Neural cell (in vitro differentiated cells): ENCODE measurements at regions not wholly inside any gene's neighbourhood (a gene's known extent, or its start where the extent isn't known, plus 50 kb on each side); places are given as distances from the start of the nearest gene placed in this dataset.

Experiments
- MXI1 ChIP-seq: fragments of 450-650 bp; conservative IDR thresholded peaks from 2 replicates; pipeline ENCODE4 v1.6.1; 2014; ENCODE audit warnings: antibody characterized with exemption, mild to moderate bottlenecking; ENCODE audit not compliant: poor library complexity, severe bottlenecking
- POLR2AphosphoS5 ChIP-seq: IDR thresholded peaks from 2 replicates; pipeline ENCODE4 v1.6.1; 2012
- TF ChIP-seq, protein P1 (sequence below): fragments of 450-650 bp; IDR thresholded peaks from 2 replicates; pipeline ENCODE4 v1.5.1; 2014; ENCODE audit warnings: antibody characterized with exemption, mild to moderate bottlenecking, moderate library complexity; ENCODE audit not compliant: poor library complexity, severe bottlenecking

DNA sequence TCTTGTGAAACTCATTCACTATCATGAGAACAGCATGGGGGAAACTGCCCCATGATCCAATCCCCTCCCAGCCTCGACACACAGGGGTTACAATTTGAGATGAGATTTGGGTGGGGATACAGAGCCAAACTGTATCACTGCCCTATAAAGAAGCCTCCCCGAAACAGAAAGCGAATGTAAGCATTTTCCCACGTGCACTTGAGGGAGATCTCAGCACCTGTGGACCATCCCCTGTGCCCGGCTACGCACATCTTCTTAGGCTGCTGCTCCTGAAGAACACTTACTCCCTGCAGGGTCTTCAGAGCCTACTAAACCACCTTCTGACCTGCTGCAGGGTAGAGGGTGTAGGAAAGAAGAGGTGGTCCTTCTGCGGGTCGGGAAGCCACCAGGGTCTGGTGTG lies 410.2 kb upstream of the IRX2 start:
- TF ChIP-seq, protein P1, sequence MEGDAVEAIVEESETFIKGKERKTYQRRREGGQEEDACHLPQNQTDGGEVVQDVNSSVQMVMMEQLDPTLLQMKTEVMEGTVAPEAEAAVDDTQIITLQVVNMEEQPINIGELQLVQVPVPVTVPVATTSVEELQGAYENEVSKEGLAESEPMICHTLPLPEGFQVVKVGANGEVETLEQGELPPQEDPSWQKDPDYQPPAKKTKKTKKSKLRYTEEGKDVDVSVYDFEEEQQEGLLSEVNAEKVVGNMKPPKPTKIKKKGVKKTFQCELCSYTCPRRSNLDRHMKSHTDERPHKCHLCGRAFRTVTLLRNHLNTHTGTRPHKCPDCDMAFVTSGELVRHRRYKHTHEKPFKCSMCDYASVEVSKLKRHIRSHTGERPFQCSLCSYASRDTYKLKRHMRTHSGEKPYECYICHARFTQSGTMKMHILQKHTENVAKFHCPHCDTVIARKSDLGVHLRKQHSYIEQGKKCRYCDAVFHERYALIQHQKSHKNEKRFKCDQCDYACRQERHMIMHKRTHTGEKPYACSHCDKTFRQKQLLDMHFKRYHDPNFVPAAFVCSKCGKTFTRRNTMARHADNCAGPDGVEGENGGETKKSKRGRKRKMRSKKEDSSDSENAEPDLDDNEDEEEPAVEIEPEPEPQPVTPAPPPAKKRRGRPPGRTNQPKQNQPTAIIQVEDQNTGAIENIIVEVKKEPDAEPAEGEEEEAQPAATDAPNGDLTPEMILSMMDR, result no peak
- no peak for TF ChIP-seq MXI1
- TF ChIP-seq POLR2AphosphoS5, result no peak
